CD4-positive, alpha-beta T cell (primary cell): ENCODE measurements at regions not wholly inside any gene's neighbourhood (a gene's known extent, or its start where the extent isn't known, plus 50 kb on each side); places are given as distances from the start of the nearest gene placed in this dataset.
"Not testable (repeated sequence)": the region's sequence is repeated elsewhere in the genome, so short reads cannot be mapped to it uniquely, and the experiment has no call there.

Experiments used
- ATAC-seq: fragments of 200-7000 bp; cut with Tn5 transposase; one replicate; pipeline ENCODE4 v1.10.0; 2022; ENCODE audit warnings: mild to moderate bottlenecking; ENCODE audit not compliant: poor library complexity
- CTCF ChIA-PET: fragments of 350-600 bp; sonication (Branson Sonifier 250); formaldehyde crosslinking; loops from one replicate; lab custom pipeline; 2021; ENCODE audit warnings: antibody characterized with exemption, inconsistent platforms; lab: Charles Lee
- POLR2A ChIA-PET: fragments of 350-600 bp; sonication (Branson Sonifier 250); formaldehyde crosslinking; loops from one replicate; lab custom pipeline; 2021; ENCODE audit warnings: antibody characterized with exemption, inconsistent platforms; lab: Charles Lee
- DNase-seq, 14 experiments: peaks; one replicate each; pipeline ENCODE4 v3.0.0-alpha.2; 2013 to 2020; ENCODE audit warnings: mixed read lengths in 2 of 14
- H3K27ac ChIP-seq, 2 donors: one replicate each; pipeline versions ENCODE4 v1.5.1 to v1.7.0; 2013; ENCODE audit warnings: low read length in 2 of 2, low read depth in 1 of 2, mild to moderate bottlenecking in 1 of 2
- H3K27me3 ChIP-seq, 2 experiments: 1 replicate in 1 of 2; 2 replicates in 1 of 2; pipeline versions ENCODE4 v1.6.1 to v1.7.0; 2013; ENCODE audit warnings: low read length in 2 of 2, control low read depth in 1 of 2, mild to moderate bottlenecking in 1 of 2, moderate library complexity in 1 of 2; ENCODE audit not compliant: insufficient read depth in 2 of 2, control insufficient read depth in 1 of 2
- H3K36me3 ChIP-seq: one replicate; pipeline ENCODE4 v1.6.1; 2013; ENCODE audit warnings: low read length, control low read depth; ENCODE audit not compliant: insufficient read depth
- H3K4me1 ChIP-seq: one replicate; pipeline ENCODE4 v1.6.1; 2013; ENCODE audit warnings: low read length, control low read depth; ENCODE audit not compliant: insufficient read depth
- H3K4me3 ChIP-seq: one replicate; pipeline ENCODE4 v1.5.1; 2013; ENCODE audit warnings: mild to moderate bottlenecking, low read length, moderate library complexity
- H3K9me3 ChIP-seq, 2 experiments: 1 replicate in 1 of 2; 2 replicates in 1 of 2; pipeline versions ENCODE4 v1.6.1 to v1.7.0; 2013; ENCODE audit warnings: low read length in 2 of 2, mild to moderate bottlenecking in 2 of 2, control low read depth in 1 of 2, moderate library complexity in 1 of 2; ENCODE audit not compliant: control insufficient read depth in 1 of 2, insufficient read depth in 1 of 2
- H3K27ac Mint-ChIP-seq: one replicate; pipeline ENCODE4 v1.8.0; 2020; ENCODE audit warnings: mixed read lengths
- H3K27me3 Mint-ChIP-seq: one replicate; pipeline ENCODE4 v1.8.0; 2021; ENCODE audit warnings: mixed read lengths
- H3K36me3 Mint-ChIP-seq: one replicate; pipeline ENCODE4 v1.8.0; 2021; ENCODE audit warnings: low read depth, mixed read lengths
- H3K4me1 Mint-ChIP-seq: one replicate; pipeline ENCODE4 v1.8.0; 2021; ENCODE audit warnings: low read depth, mixed read lengths
- H3K4me3 Mint-ChIP-seq: one replicate; pipeline ENCODE4 v1.8.0; 2020; ENCODE audit warnings: mild to moderate bottlenecking, mixed read lengths
- H3K9me3 Mint-ChIP-seq: one replicate; pipeline ENCODE4 v1.8.0; 2020; ENCODE audit warnings: mixed read lengths
- intact Hi-C, 2 experiments: fragments of 100-400 bp; cut with DNase I in 1 of 2; cut with micrococcal nuclease in 1 of 2; formaldehyde crosslinking; loops; one replicate each; pipeline versions ENCODE4 v1.15.1 to v1.9.0; 2023 to 2025; cut with DNase I, micrococcal nuclease
- TF ChIP-seq, protein P1 (sequence below): fragments of 200-600 bp; IDR thresholded peaks from one replicate; pipeline ENCODE4 v1.8.0; 2022; ENCODE audit warnings: antibody characterized with exemption, mild to moderate bottlenecking

DNA sequence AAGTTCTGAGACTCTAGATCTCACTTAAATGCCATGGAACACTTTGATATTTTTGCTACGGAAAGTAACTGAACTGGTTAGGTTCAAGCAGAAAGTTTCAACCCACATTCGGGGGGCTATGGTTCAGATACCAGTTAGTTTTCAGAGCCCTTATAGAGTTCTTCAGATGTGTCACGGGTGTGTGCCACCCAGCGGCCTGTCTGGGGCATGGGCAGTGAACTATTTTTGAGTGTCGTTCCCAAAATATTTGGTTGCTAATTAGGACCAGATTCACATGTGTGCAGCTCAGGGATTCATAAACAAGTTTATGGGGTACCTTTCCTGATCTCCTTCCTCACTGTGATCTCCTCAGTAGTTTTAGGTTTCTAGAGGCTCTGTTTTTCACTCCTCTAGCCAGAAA, 271.9 kb downstream of the C7orf25 start:
- Mint-ChIP-seq H3K9me3 (no peaks in the 10 kb centered on the region), H3K27me3 (peaks cover 3% of the 10 kb centered on the region), H3K4me1 (no peaks in the 10 kb centered on the region), H3K4me3 (no peak overlapping the region), H3K27ac (no peak overlapping the region), H3K36me3 (no peaks in the 10 kb centered on the region)
- ATAC-seq: no peak
- peaks cover 0 to 4% of the 10 kb centered on the region in 2 experiments for H3K27me3 ChIP-seq
- ChIA-PET CTCF (no interaction called here), POLR2A (no interaction called here)
- no peak for DNase-seq
- intact Hi-C loops: no loop called here
- TF ChIP-seq, protein P1, sequence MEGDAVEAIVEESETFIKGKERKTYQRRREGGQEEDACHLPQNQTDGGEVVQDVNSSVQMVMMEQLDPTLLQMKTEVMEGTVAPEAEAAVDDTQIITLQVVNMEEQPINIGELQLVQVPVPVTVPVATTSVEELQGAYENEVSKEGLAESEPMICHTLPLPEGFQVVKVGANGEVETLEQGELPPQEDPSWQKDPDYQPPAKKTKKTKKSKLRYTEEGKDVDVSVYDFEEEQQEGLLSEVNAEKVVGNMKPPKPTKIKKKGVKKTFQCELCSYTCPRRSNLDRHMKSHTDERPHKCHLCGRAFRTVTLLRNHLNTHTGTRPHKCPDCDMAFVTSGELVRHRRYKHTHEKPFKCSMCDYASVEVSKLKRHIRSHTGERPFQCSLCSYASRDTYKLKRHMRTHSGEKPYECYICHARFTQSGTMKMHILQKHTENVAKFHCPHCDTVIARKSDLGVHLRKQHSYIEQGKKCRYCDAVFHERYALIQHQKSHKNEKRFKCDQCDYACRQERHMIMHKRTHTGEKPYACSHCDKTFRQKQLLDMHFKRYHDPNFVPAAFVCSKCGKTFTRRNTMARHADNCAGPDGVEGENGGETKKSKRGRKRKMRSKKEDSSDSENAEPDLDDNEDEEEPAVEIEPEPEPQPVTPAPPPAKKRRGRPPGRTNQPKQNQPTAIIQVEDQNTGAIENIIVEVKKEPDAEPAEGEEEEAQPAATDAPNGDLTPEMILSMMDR: no peak
- no peak overlapping the region for H3K4me3 ChIP-seq
- H3K27ac ChIP-seq: no peak overlapping the region
- H3K4me1 ChIP-seq: no peaks in the 10 kb centered on the region
- H3K36me3 ChIP-seq: no peaks in the 10 kb centered on the region
- H3K9me3 ChIP-seq: peaks cover 0 to 8% of the 10 kb centered on the region in 2 experiments

DNA sequence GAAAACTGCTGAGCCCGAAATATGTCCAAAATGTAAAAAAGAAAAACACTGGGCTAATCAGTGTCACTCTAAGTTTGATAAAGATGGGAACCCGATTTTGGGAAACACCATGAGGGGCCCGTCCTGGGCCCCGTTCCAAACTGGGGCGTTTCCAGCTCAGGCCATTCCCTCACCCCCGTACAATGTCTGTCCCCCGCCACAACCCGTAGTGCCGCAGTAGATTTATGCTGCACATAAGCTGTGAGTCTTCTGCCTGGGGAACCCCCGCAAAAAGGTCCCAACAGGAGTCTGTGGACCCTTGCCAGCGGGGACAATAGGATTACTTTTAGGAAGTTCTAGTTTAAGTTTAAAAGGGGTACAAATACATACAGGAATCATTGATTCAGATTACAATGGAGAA, 275.5 kb downstream of the C7orf25 start:
- H3K4me1 Mint-ChIP-seq, DNase-seq, H3K36me3 Mint-ChIP-seq, H3K27me3 ChIP-seq, H3K27ac ChIP-seq, H3K27ac Mint-ChIP-seq, H3K9me3 Mint-ChIP-seq, POLR2A ChIA-PET, ATAC-seq, intact Hi-C loops, H3K4me3 Mint-ChIP-seq, H3K36me3 ChIP-seq, H3K9me3 ChIP-seq, H3K4me3 ChIP-seq, H3K4me1 ChIP-seq, H3K27me3 Mint-ChIP-seq, CTCF ChIA-PET: not testable (repeated sequence)

DNA sequence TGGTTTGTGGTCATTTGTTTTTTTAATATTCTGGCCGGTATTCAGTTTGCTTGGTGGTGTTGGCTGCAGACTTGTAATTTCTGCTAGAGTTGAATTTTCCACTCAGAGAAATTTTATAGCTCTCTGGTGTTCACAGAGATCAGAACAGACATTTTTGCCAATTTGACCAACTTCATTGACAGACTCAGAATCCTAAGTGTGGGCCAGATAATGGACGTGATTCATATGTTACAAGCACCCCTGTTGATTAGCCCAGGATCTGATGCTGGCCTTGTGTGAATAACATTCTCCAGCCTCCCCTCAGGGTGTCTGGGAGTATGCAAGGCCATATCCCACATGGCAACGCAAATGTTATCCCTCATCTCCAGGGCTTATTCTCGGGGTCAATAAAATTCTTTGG, 283.8 kb downstream of the C7orf25 start:
- no peaks in the 10 kb centered on the region for H3K36me3 ChIP-seq
- H3K27ac Mint-ChIP-seq: no peak overlapping the region

DNA sequence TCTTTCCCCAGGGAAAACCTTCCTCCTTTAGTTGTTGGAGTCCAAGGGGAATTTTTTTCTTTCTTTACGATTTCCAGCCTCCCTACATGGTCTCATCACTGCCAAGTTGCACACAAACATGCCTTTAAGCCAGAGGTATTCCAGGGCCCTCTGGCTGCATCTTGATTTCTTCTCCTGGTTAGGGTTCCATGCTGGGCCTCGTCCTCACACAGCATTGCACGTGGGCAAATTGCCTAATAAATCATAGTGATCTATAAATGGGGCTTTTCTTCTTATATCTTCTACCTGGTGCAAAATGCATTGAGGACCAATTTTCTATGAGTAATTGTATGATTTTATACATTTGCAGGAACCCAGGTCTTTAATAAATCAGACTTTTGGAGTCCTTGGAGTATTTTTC, 284.2 kb downstream of the C7orf25 start:
- ATAC-seq (no peak), DNase-seq (no peak)
- TF ChIP-seq, protein P1: no peak
- ChIA-PET CTCF (no interaction called here), POLR2A (no interaction called here)
- Mint-ChIP-seq H3K4me1 (no peaks in the 10 kb centered on the region), H3K36me3 (no peaks in the 10 kb centered on the region), H3K27me3 (no peaks in the 10 kb centered on the region), H3K9me3 (no peaks in the 10 kb centered on the region), H3K27ac (no peak overlapping the region), H3K4me3 (no peak overlapping the region)
- H3K4me1 ChIP-seq: no peaks in the 10 kb centered on the region
- no peak overlapping the region for H3K4me3 ChIP-seq
- no peaks in the 10 kb centered on the region for H3K9me3 ChIP-seq
- H3K36me3 ChIP-seq: no peaks in the 10 kb centered on the region
- no peaks in the 10 kb centered on the region for H3K27me3 ChIP-seq
- intact Hi-C loops: no loop called here
- H3K27ac ChIP-seq: no peak overlapping the region

More for the DNA sequence above, 283.8 kb downstream of the C7orf25 start:
- Histone ChIP-seq H3K9me3 (no peaks in the 10 kb centered on the region), H3K27me3 (no peaks in the 10 kb centered on the region), H3K4me1 (no peaks in the 10 kb centered on the region), H3K27ac (no peak overlapping the region), H3K4me3 (no peak overlapping the region)
- intact Hi-C loops: no loop called here
- TF ChIP-seq, protein P1: no peak
- H3K4me1 Mint-ChIP-seq: no peaks in the 10 kb centered on the region
- ChIA-PET CTCF (no interaction called here), POLR2A (no interaction called here)
- no peak overlapping the region for H3K4me3 Mint-ChIP-seq
- H3K9me3 Mint-ChIP-seq: no peaks in the 10 kb centered on the region
- DNase-seq (no peak), ATAC-seq (no peak)
- no peaks in the 10 kb centered on the region for H3K36me3 Mint-ChIP-seq
- H3K27me3 Mint-ChIP-seq: no peaks in the 10 kb centered on the region
